ENCODE measurements at regions not wholly inside any gene's neighbourhood (a gene's known extent, or its start where the extent isn't known, plus 50 kb on each side); places are given as distances from the start of the nearest gene placed in this dataset.

DNA sequence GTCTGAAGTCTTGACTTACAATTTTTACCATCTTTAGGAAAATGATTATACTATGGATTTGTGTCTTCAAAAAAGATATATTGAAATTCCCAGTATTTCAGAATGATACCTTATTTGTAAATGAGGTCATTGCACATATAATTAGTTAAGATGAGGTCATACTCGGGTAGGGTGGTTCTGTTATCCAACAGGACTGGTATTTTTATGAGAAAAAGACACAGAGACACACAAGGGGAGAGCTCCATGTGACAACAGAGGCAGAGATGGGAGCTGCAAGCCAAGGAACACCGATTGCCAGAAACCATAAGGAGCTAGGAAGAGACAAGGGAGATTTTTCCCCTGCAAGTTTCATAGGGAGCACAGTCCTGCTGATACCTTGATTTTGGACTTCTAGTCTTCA lies 356.9 kb downstream of the ARL4A start:
- no peaks in the 10 kb centered on the region for H3K4me1 ChIP-seq (ENCODE audit: control insufficient read depth, insufficient read depth, low read length)
- H3K4me3 ChIP-seq = no peak overlapping the region
- in situ Hi-C loops (cut with MboI) = no loop called here
- 8% methylated on average over 2 of the region's 2 CpGs for WGBS (ENCODE audit: insufficient coverage, insufficient replicate concordance, low lambda C conversion rate, missing lambda C conversion rate)
- no peak overlapping the region for H2AFZ ChIP-seq (ENCODE audit: control insufficient read depth, low read depth, low read length)
- no peaks in the 10 kb centered on the region for H3K9me3 ChIP-seq (replicated peaks; ENCODE audit: control insufficient read depth, insufficient read depth, low read length)
- FAIRE-seq (no peak), DNase-seq (ENCODE audit: low read depth, low spot score) (no peak), ATAC-seq (no peak)
- H3K79me2 ChIP-seq (ENCODE audit: control insufficient read depth, insufficient read depth, low read length) = no peaks in the 10 kb centered on the region
- SMC1A ChIA-PET (ENCODE audit: uncharacterized antibody, unreplicated experiment) = no interaction called here
- no peaks in the 10 kb centered on the region for H3K36me3 ChIP-seq (ENCODE audit: control insufficient read depth in 2 of 2, insufficient read depth in 2 of 2, low read length in 1 of 2)
- H3K4me2 ChIP-seq (ENCODE audit: control insufficient read depth, insufficient read depth) = no peak overlapping the region
- H3K9ac ChIP-seq (ENCODE audit: control insufficient read depth, insufficient read depth, low read length) = no peak overlapping the region
- intact Hi-C loops (cut with micrococcal nuclease; ENCODE audit: unreplicated experiment) = loop anchor here (10.0 kb wide), 1 partner anchor 210 kb away; no protein-coding TSS in a partner anchor
- no peaks in the 10 kb centered on the region for H4K20me1 ChIP-seq (ENCODE audit: control insufficient read depth, insufficient read depth)
- H3K27ac ChIP-seq (ENCODE audit: control insufficient read depth, insufficient read depth) = no peak overlapping the region
- TF ChIP-seq SRF (IDR thresholded peaks at IDR 0.05; ENCODE audit: low read depth in 2 of 2, low read length in 2 of 2) (no peak), IRF5 (IDR thresholded peaks at IDR 0.05; ENCODE audit: borderline replicate concordance) (no peak), NR2C2 (IDR thresholded peaks at IDR 0.05; ENCODE audit: borderline replicate concordance, control insufficient read depth, insufficient read length, low read depth) (no peak), PAX5 (IDR thresholded peaks at IDR 0.05; ENCODE audit: borderline replicate concordance, low read depth, low read length) (no peak), TCF3 (IDR thresholded peaks at IDR 0.05; ENCODE audit: borderline replicate concordance, insufficient read depth, low read depth, low read length) (no peak), YBX1 (IDR thresholded peaks at IDR 0.05) (no peak), ZBTB33 (IDR thresholded peaks at IDR 0.05) (no peak)
- TF ChIP-seq, protein P1, sequence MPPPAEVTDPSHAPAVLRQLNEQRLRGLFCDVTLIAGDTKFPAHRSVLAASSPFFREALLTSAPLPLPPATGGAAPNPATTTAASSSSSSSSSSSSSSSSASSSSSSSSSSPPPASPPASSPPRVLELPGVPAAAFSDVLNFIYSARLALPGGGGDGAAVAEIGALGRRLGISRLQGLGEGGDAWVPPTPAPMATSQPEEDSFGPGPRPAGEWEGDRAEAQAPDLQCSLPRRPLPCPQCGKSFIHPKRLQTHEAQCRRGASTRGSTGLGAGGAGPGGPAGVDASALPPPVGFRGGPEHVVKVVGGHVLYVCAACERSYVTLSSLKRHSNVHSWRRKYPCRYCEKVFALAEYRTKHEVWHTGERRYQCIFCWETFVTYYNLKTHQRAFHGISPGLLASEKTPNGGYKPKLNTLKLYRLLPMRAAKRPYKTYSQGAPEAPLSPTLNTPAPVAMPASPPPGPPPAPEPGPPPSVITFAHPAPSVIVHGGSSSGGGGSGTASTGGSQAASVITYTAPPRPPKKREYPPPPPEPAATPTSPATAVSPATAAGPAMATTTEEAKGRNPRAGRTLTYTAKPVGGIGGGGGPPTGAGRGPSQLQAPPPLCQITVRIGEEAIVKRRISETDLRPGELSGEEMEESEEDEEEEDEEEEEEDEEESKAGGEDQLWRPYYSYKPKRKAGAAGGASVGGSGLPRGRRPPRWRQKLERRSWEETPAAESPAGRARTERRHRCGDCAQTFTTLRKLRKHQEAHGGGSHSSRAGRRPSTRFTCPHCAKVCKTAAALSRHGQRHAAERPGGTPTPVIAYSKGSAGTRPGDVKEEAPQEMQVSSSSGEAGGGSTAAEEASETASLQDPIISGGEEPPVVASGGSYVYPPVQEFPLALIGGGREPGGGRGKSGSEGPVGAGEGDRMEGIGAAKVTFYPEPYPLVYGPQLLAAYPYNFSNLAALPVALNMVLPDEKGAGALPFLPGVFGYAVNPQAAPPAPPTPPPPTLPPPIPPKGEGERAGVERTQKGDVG (CRISPR knock-in tag; IDR thresholded peaks at IDR 0.05) = no peak
- CTCF ChIA-PET = no interaction called here
- no TSS peak for BruUV-seq (replicated peaks)
- POLR2A ChIA-PET = no interaction called here
- no peaks in the 10 kb centered on the region for H3K27me3 ChIP-seq (replicated peaks in 1 of 2; ENCODE audit: control insufficient read depth in 2 of 2, insufficient read depth in 2 of 2, low read length in 1 of 2)
- RAD21 ChIA-PET (ENCODE audit: unreplicated experiment) = no interaction called here

Measured in GM12878 (cell line).